GM23248 (cell line): ENCODE measurements at regions not wholly inside any gene's neighbourhood (a gene's known extent, or its start where the extent isn't known, plus 50 kb on each side); places are given as distances from the start of the nearest gene placed in this dataset.
"Not testable (repeated sequence)": the region's sequence is repeated elsewhere in the genome, so short reads cannot be mapped to it uniquely, and the experiment has no call there.

Experiments used
- DNase-seq: peaks from one replicate; pipeline ENCODE4 v3.0.0-alpha.2; 2015
- H2AFZ ChIP-seq: fragments of 200-600 bp; sonication (generic); 2 replicates; pipeline ENCODE4 v1.6.1; 2016; ENCODE audit warnings: antibody characterized with exemption
- H3F3A ChIP-seq: fragments of 200-600 bp; sonication (generic); 2 replicates; pipeline ENCODE4 v1.6.1; 2016; ENCODE audit warnings: mild to moderate bottlenecking, antibody characterized with exemption, mixed run types; ENCODE audit not compliant: insufficient read depth
- H3K27ac ChIP-seq: fragments of 200-600 bp; sonication (generic); 2 replicates; pipeline ENCODE4 v1.5.1; 2016; ENCODE audit warnings: mild to moderate bottlenecking
- H3K27me3 ChIP-seq: fragments of 200-600 bp; sonication (generic); replicated peaks from 2 replicates; pipeline ENCODE4 v1.6.1; 2016; ENCODE audit warnings: mild to moderate bottlenecking; ENCODE audit not compliant: insufficient read depth
- H3K36me3 ChIP-seq: fragments of 200-600 bp; sonication (generic); 2 replicates; pipeline ENCODE4 v1.6.1; 2016; ENCODE audit warnings: low read depth, mild to moderate bottlenecking
- H3K4me1 ChIP-seq: fragments of 200-600 bp; sonication (generic); 2 replicates; pipeline ENCODE4 v1.6.1; 2016; ENCODE audit warnings: mild to moderate bottlenecking; ENCODE audit not compliant: insufficient read depth
- H3K4me2 ChIP-seq: fragments of 200-600 bp; sonication (generic); one replicate; pipeline ENCODE4 v1.6.1; 2016; ENCODE audit warnings: mild to moderate bottlenecking; ENCODE audit not compliant: unreplicated experiment
- H3K4me3 ChIP-seq: fragments of 200-600 bp; sonication (generic); 2 replicates; pipeline ENCODE4 v1.5.1; 2016; ENCODE audit warnings: mild to moderate bottlenecking
- H3K79me2 ChIP-seq: fragments of 200-600 bp; sonication (generic); 2 replicates; pipeline ENCODE4 v1.6.1; 2016; ENCODE audit warnings: mild to moderate bottlenecking; ENCODE audit not compliant: insufficient read depth
- H3K9ac ChIP-seq: fragments of 200-600 bp; sonication (generic); 2 replicates; pipeline ENCODE4 v1.6.1; 2016; ENCODE audit warnings: mild to moderate bottlenecking
- H3K9me2 ChIP-seq: fragments of 200-600 bp; sonication (generic); 2 replicates; pipeline ENCODE4 v1.6.1; 2016; ENCODE audit warnings: mixed run types, mild to moderate bottlenecking, moderate library complexity; ENCODE audit not compliant: insufficient read depth
- H3K9me3 ChIP-seq: fragments of 200-600 bp; sonication (generic); one replicate; pipeline ENCODE4 v1.6.1; 2017; ENCODE audit warnings: low read depth
- H4K20me1 ChIP-seq: fragments of 200-600 bp; sonication (generic); 2 replicates; pipeline ENCODE4 v1.6.0; 2016; ENCODE audit not compliant: insufficient read depth
- EZH2 ChIP-seq: fragments of 200-600 bp; sonication (generic); IDR thresholded peaks from 2 replicates; pipeline ENCODE4 v1.6.1; 2018; ENCODE audit warnings: antibody characterized with exemption, mild to moderate bottlenecking; ENCODE audit not compliant: insufficient read depth, poor library complexity, severe bottlenecking
- EZH2phosphoT487 ChIP-seq: fragments of 200-600 bp; sonication (generic); IDR thresholded peaks from 2 replicates; pipeline ENCODE4 v1.6.1; 2018; ENCODE audit warnings: antibody characterized with exemption, moderate library complexity, mild to moderate bottlenecking, low read depth; ENCODE audit not compliant: insufficient read depth
- WGBS, 2 experiments: methylation state at CpG; one replicate each; pipeline ENCODE4 v1.1.6; 2015 to 2017; ENCODE audit warnings: low lambda C conversion rate in 2 of 2, low coverage in 1 of 2; ENCODE audit errors: missing lambda C conversion rate in 2 of 2; 5-methylcytosine and 5-hydroxymethylcytosine counted together
- in situ Hi-C: fragments of 300-500 bp; cut with MboI; formaldehyde crosslinking; loops from 2 replicates; pipeline ENCODE4 v1.15.0; 2020

- no peak overlapping the region for H3K9ac ChIP-seq
- H3K4me1 ChIP-seq = no peaks in the 10 kb centered on the region
- H3K79me2 ChIP-seq = no peaks in the 10 kb centered on the region
- no peaks in the 10 kb centered on the region for H3K36me3 ChIP-seq
- H2AFZ ChIP-seq = no peak overlapping the region
- WGBS, 2 experiments = 34 to 37% methylated on average over 7 of the region's 7 CpGs
- H3K9me3 ChIP-seq = no peaks in the 10 kb centered on the region
- H3K27ac ChIP-seq = no peak overlapping the region
- H3K9me2 ChIP-seq = no peaks in the 10 kb centered on the region
- no peak overlapping the region for H3K4me3 ChIP-seq
- no peaks in the 10 kb centered on the region for H4K20me1 ChIP-seq
- no peaks in the 10 kb centered on the region for H3F3A ChIP-seq
- in situ Hi-C loops = no loop called here
- H3K4me2 ChIP-seq = no peak overlapping the region
- H3K27me3 ChIP-seq = no peaks in the 10 kb centered on the region
- TF ChIP-seq EZH2 (no peak), EZH2phosphoT487 (no peak)
- no peak for DNase-seq
Observed at GRCh38 chrX:114050075-114050796, 533.6 kb upstream of the HTR2C start.

- Histone ChIP-seq H3K36me3 (no peaks in the 10 kb centered on the region), H3K9me3 (no peaks in the 10 kb centered on the region), H3K9me2 (no peaks in the 10 kb centered on the region), H3K4me2 (no peak overlapping the region), H4K20me1 (no peaks in the 10 kb centered on the region), H3K79me2 (no peaks in the 10 kb centered on the region), H3K4me3 (no peak overlapping the region), H3K9ac (no peak overlapping the region), H3F3A (no peaks in the 10 kb centered on the region), H2AFZ (no peak overlapping the region), H3K4me1 (no peaks in the 10 kb centered on the region), H3K27ac (no peak overlapping the region), H3K27me3 (no peaks in the 10 kb centered on the region)
- no peak for DNase-seq
- WGBS, 2 experiments = 58 to 64% methylated on average over 3 of the region's 3 CpGs
- in situ Hi-C loops = no loop called here
- TF ChIP-seq EZH2phosphoT487 (no peak), EZH2 (no peak)
Observed at GRCh38 chrX:114049063-114049462, 534.8 kb upstream of the HTR2C start.

DNA sequence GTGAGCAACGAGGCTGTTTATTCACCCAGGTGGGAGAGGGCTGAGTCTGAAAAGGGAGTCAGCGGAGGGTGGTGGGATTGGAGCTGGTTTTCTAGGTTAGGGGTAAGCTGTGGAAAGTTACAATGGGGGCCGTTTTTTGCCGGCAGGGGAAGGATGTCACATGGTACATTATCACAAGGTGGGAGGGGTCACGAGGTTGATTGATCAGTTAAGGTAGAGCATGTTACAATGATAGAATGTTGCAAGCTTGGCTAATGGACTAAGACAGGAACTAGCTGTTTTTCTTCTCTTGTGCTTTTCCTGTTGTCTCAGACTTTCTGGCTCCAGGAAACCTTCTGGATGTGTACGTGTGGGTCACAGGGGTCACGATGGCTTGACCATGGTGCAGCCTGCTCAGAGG, 536.3 kb upstream of the HTR2C start:
- H3K9me3 ChIP-seq = no peaks in the 10 kb centered on the region
- H3K27ac ChIP-seq = no peak overlapping the region
- WGBS, 2 experiments = 44 to 45% methylated on average over 6 to 7 of the region's 7 CpGs
- H3K4me1 ChIP-seq = no peaks in the 10 kb centered on the region
- no peak overlapping the region for H3K4me2 ChIP-seq
- no peak overlapping the region for H3K4me3 ChIP-seq
- DNase-seq = no peak
- H3K9ac ChIP-seq = no peak overlapping the region
- no peaks in the 10 kb centered on the region for H3K36me3 ChIP-seq
- H3F3A ChIP-seq = no peaks in the 10 kb centered on the region
- no peaks in the 10 kb centered on the region for H3K79me2 ChIP-seq
- TF ChIP-seq EZH2 = no peak
- no peak for TF ChIP-seq EZH2phosphoT487
- H2AFZ ChIP-seq = no peak overlapping the region
- H3K27me3 ChIP-seq = no peaks in the 10 kb centered on the region
- in situ Hi-C loops = no loop called here
- H4K20me1 ChIP-seq = no peaks in the 10 kb centered on the region
- H3K9me2 ChIP-seq = no peaks in the 10 kb centered on the region

GRCh38 chrX:114046695-114047279, 537.1 kb upstream of the HTR2C start:
- in situ Hi-C loops = no loop called here
- no peaks in the 10 kb centered on the region for H3F3A ChIP-seq
- H3K4me2 ChIP-seq = no peak overlapping the region
- no peak for DNase-seq
- no peak overlapping the region for H3K4me3 ChIP-seq
- no peaks in the 10 kb centered on the region for H3K36me3 ChIP-seq
- no peaks in the 10 kb centered on the region for H3K79me2 ChIP-seq
- H3K9ac ChIP-seq = no peak overlapping the region
- H3K9me3 ChIP-seq = no peaks in the 10 kb centered on the region
- TF ChIP-seq EZH2phosphoT487 (no peak), EZH2 (no peak)
- H2AFZ ChIP-seq = no peak overlapping the region
- no peaks in the 10 kb centered on the region for H3K27me3 ChIP-seq
- WGBS, 2 experiments = 33 to 39% methylated on average over 5 to 6 of the region's 6 CpGs
- H3K4me1 ChIP-seq = no peaks in the 10 kb centered on the region
- no peaks in the 10 kb centered on the region for H4K20me1 ChIP-seq
- H3K9me2 ChIP-seq = no peaks in the 10 kb centered on the region
- no peak overlapping the region for H3K27ac ChIP-seq

DNA sequence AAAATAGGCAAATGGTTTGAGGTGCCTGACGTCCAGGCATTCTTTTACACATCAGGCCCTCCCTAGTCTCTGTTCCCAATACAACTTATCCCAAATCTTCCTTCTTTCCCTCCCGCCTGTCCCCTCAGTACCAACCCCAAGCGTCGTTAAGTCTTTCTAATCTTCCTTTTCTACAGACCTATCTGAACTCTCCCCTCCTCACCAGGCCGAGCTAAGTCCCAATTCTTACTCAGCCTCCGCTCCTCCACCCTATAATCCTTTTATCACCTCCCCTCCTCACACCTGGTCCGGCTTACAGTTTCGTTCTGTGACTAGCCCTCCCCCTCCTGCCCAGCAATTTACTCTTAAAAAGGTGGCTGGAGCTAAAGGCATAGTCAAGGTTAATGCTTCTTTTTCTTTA, 542.4 kb upstream of the HTR2C start:
- in situ Hi-C loops, H3K27me3 ChIP-seq, H3K4me1 ChIP-seq, DNase-seq, H3K9me3 ChIP-seq, H3F3A ChIP-seq, H3K79me2 ChIP-seq, H3K4me2 ChIP-seq, H3K27ac ChIP-seq, H3K9ac ChIP-seq, H3K9me2 ChIP-seq, H3K36me3 ChIP-seq, H2AFZ ChIP-seq, H4K20me1 ChIP-seq, H3K4me3 ChIP-seq: not testable (repeated sequence)
- 49 to 50% methylated on average over 7 to 8 of the region's 8 CpGs for WGBS, 2 experiments

- H3K4me1 ChIP-seq, H3K4me3 ChIP-seq, H3K27ac ChIP-seq, H3K9me3 ChIP-seq, in situ Hi-C loops, H3K9me2 ChIP-seq, H3K27me3 ChIP-seq, H4K20me1 ChIP-seq, H3K4me2 ChIP-seq, H3K79me2 ChIP-seq, DNase-seq, H3F3A ChIP-seq, H3K9ac ChIP-seq, H3K36me3 ChIP-seq, H2AFZ ChIP-seq: not testable (repeated sequence)
- 49 to 64% methylated on average over 8 to 17 of the region's 18 CpGs for WGBS, 2 experiments
Observed at GRCh38 chrX:114040661-114041269, 543.1 kb upstream of the HTR2C start.
